ENCODE measurements at regions not wholly inside any gene's neighbourhood (a gene's known extent, or its start where the extent isn't known, plus 50 kb on each side); places are given as distances from the start of the nearest gene placed in this dataset.

DNA sequence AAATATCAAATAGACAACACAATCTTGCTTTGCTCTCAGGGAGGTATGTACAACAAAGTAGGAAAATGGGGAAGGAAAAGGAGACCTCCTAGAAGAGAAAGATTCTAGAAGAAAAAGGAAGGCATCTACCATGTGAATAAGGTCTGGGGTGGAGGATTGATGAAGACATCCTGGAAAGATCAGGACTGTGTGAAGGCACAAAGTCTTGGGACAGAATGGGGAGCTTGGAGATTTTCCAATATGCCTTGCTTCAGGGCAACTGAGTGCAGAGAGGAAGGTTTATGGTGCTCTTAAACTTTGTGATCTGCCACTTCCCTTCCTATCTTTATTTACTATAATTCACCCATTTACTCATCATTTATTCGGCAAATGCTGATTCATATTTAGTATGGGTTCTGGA lies 352.0 kb downstream of the PLPP3 start:
- Histone ChIP-seq H3K4me2 (ENCODE audit: low read length) (no peak overlapping the region), H3K4me3 (ENCODE audit: low read length) (no peak overlapping the region), H3K27me3 (ENCODE audit: control insufficient read depth, insufficient read depth, low read length) (no peaks in the 10 kb centered on the region), H3K4me1 (ENCODE audit: control insufficient read depth, insufficient read depth, low read length) (no peaks in the 10 kb centered on the region), H3K9me3 (replicated peaks; ENCODE audit: low read length) (no peaks in the 10 kb centered on the region), H3K9ac (ENCODE audit: low read depth, low read length) (no peak overlapping the region), H3K36me3 (ENCODE audit: insufficient read depth, low read length) (no peaks in the 10 kb centered on the region)

GRCh38 chr1:56225964-56226815 lies 353.2 kb downstream of the PLPP3 start:
- Histone ChIP-seq H3K36me3 (ENCODE audit: insufficient read depth, low read length) (no peaks in the 10 kb centered on the region), H3K27me3 (ENCODE audit: control insufficient read depth, insufficient read depth, low read length) (no peaks in the 10 kb centered on the region), H3K4me2 (ENCODE audit: low read length) (no peak overlapping the region), H3K4me3 (ENCODE audit: low read length) (no peak overlapping the region), H3K4me1 (ENCODE audit: control insufficient read depth, insufficient read depth, low read length) (no peaks in the 10 kb centered on the region), H3K9ac (ENCODE audit: low read depth, low read length) (no peak overlapping the region), H3K9me3 (replicated peaks; ENCODE audit: low read length) (no peaks in the 10 kb centered on the region)

- H3K4me1 ChIP-seq (ENCODE audit: control insufficient read depth, insufficient read depth, low read length), result no peaks in the 10 kb centered on the region
- no peak overlapping the region for H3K4me2 ChIP-seq (ENCODE audit: low read length)
- H3K27me3 ChIP-seq (ENCODE audit: control insufficient read depth, insufficient read depth, low read length), result no peaks in the 10 kb centered on the region
- H3K36me3 ChIP-seq (ENCODE audit: insufficient read depth, low read length), result no peaks in the 10 kb centered on the region
- no peak overlapping the region for H3K9ac ChIP-seq (ENCODE audit: low read depth, low read length)
- H3K4me3 ChIP-seq (ENCODE audit: low read length), result no peak overlapping the region
- H3K9me3 ChIP-seq (replicated peaks; ENCODE audit: low read length), result no peaks in the 10 kb centered on the region
Observed at GRCh38 chr1:56223968-56224367, 355.4 kb downstream of the PLPP3 start.

DNA sequence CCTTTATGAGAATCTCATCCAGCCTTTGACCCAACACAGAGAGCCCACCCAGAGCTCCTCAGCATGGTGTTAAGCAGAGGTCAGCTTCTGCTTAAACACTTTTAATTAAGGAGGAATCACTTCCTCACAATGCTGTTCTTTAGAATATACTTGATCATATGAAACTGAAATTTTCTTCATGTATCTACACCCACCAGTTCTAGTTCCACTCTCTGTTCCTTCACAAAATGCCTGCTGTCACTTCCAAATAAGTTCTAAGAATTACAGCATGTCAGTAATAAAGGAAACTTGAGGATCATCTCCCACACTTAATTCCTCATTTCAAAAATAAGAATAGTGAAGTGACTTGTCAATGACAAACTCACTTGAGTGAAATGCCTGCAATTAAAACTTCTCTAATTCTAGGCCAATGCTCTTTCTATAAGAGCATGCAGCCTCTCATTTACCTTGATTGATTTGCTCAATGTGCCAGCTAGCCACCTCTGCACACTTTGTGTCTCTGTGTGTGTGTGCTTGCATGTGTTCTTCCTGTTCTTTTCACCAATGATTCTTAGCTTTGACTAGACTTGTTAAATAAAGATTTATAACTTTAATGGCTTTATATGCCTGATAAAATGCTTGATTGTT lies 356.3 kb downstream of the PLPP3 start:
- H3K4me3 ChIP-seq (ENCODE audit: low read length), result no peak overlapping the region
- no peak overlapping the region for H3K4me2 ChIP-seq (ENCODE audit: low read length)
- H3K27me3 ChIP-seq (ENCODE audit: control insufficient read depth, insufficient read depth, low read length), result no peaks in the 10 kb centered on the region
- no peak overlapping the region for H3K9ac ChIP-seq (ENCODE audit: low read depth, low read length)
- no peaks in the 10 kb centered on the region for H3K4me1 ChIP-seq (ENCODE audit: control insufficient read depth, insufficient read depth, low read length)
- no peaks in the 10 kb centered on the region for H3K36me3 ChIP-seq (ENCODE audit: insufficient read depth, low read length)
- no peaks in the 10 kb centered on the region for H3K9me3 ChIP-seq (replicated peaks; ENCODE audit: low read length)

DNA sequence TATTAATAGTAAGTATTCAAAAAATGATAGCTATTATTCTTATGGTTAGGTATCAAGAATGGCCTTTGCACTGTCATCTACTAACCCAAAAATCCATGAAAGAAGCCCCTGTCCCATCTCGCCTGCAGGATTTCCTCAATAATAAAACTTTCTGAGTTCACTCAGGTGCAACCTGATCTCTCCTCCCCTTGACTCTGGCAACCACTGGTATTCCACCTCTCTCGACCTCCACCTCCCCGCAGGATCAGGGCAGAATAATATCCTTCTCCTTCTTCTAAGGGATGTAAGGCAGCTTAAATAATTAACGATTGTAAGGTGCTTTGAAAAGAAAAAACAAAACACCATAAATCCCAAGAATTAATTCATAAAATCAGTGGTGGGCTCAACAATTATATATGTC lies 359.3 kb downstream of the PLPP3 start:
- no peak overlapping the region for H3K9ac ChIP-seq (ENCODE audit: low read depth, low read length)
- H3K4me3 ChIP-seq (ENCODE audit: low read length), result no peak overlapping the region
- no peaks in the 10 kb centered on the region for H3K4me1 ChIP-seq (ENCODE audit: control insufficient read depth, insufficient read depth, low read length)
- H3K9me3 ChIP-seq (replicated peaks; ENCODE audit: low read length), result no peaks in the 10 kb centered on the region
- no peaks in the 10 kb centered on the region for H3K27me3 ChIP-seq (ENCODE audit: control insufficient read depth, insufficient read depth, low read length)
- H3K36me3 ChIP-seq (ENCODE audit: insufficient read depth, low read length), result no peaks in the 10 kb centered on the region
- no peak overlapping the region for H3K4me2 ChIP-seq (ENCODE audit: low read length)

DNA sequence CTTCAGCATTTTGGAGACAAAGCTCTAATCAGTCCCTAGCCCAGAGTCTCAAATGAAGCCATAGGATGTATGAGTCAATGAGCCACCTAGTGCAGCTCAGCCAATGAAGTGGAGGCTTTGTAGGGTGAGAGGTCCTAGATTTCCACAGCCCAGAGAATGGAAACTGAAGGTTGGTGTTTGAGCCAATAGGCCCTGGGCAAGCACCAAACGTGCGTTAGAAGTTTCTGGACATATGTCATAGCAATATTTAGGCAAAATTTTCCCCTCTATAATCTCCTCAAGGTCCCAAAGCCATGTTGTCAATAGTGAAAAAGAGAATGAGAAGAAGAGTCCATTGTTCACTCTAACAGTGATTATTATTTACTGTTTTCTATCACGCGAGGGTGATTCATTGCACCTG lies 361.3 kb downstream of the PLPP3 start:
- Histone ChIP-seq H3K9me3 (replicated peaks; ENCODE audit: low read length) (no peaks in the 10 kb centered on the region), H3K9ac (ENCODE audit: low read depth, low read length) (no peak overlapping the region), H3K4me1 (ENCODE audit: control insufficient read depth, insufficient read depth, low read length) (no peaks in the 10 kb centered on the region), H3K4me2 (ENCODE audit: low read length) (no peak overlapping the region), H3K36me3 (ENCODE audit: insufficient read depth, low read length) (no peaks in the 10 kb centered on the region), H3K27me3 (ENCODE audit: control insufficient read depth, insufficient read depth, low read length) (no peaks in the 10 kb centered on the region), H3K4me3 (ENCODE audit: low read length) (no peak overlapping the region)

DNA sequence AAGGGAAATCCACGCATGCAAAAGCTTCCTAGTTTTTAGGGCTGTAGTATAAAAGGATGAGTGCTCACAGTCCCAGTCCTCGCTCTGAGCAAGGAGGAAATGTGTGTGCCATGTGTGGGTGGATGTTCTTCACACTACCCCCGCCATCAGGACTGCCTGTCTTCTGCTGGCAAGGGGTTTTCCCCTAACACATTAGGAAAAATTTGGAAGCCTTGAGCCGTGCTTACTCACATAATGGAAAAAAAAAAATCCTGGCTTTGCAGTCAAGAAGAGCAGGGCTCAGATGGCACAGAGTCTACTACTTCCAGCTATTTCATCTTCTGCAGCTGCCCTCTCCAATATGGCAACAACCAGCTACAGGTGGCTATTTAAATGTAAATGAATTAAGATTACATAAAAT lies 363.1 kb downstream of the PLPP3 start:
- H3K36me3 ChIP-seq (ENCODE audit: insufficient read depth, low read length), result no peaks in the 10 kb centered on the region
- H3K4me2 ChIP-seq (ENCODE audit: low read length), result no peak overlapping the region
- no peaks in the 10 kb centered on the region for H3K27me3 ChIP-seq (ENCODE audit: control insufficient read depth, insufficient read depth, low read length)
- H3K9ac ChIP-seq (ENCODE audit: low read depth, low read length), result no peak overlapping the region
- no peaks in the 10 kb centered on the region for H3K9me3 ChIP-seq (replicated peaks; ENCODE audit: low read length)
- no peaks in the 10 kb centered on the region for H3K4me1 ChIP-seq (ENCODE audit: control insufficient read depth, insufficient read depth, low read length)
- H3K4me3 ChIP-seq (ENCODE audit: low read length), result no peak overlapping the region

DNA sequence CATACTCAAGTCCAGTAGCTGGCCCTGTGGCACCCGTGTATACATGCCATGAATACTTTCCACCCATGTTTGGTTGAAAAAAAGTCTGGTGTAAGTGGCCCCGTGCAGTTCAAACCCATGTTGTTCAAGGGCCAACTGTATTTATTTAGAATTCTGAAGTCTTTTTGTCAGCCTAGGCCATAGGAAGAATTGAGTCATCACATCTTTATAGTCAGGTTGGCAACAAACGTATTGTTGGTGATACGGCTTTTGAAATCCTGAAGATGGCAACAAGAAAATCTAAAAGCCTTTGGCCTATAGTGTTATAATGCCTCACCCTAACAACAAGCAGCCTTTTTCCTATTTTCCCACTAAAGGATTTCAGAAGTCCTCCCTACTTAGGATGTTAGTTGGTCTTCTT lies 363.6 kb downstream of the PLPP3 start:
- Histone ChIP-seq H3K36me3 (ENCODE audit: insufficient read depth, low read length) (no peaks in the 10 kb centered on the region), H3K4me1 (ENCODE audit: control insufficient read depth, insufficient read depth, low read length) (no peaks in the 10 kb centered on the region), H3K4me2 (ENCODE audit: low read length) (no peak overlapping the region), H3K9me3 (replicated peaks; ENCODE audit: low read length) (no peaks in the 10 kb centered on the region), H3K27me3 (ENCODE audit: control insufficient read depth, insufficient read depth, low read length) (no peaks in the 10 kb centered on the region), H3K4me3 (ENCODE audit: low read length) (no peak overlapping the region), H3K9ac (ENCODE audit: low read depth, low read length) (no peak overlapping the region)

- H3K4me1 ChIP-seq (ENCODE audit: control insufficient read depth, insufficient read depth, low read length), result no peaks in the 10 kb centered on the region
- H3K4me3 ChIP-seq (ENCODE audit: low read length), result no peak overlapping the region
- H3K27me3 ChIP-seq (ENCODE audit: control insufficient read depth, insufficient read depth, low read length), result no peaks in the 10 kb centered on the region
- no peak overlapping the region for H3K9ac ChIP-seq (ENCODE audit: low read depth, low read length)
- no peaks in the 10 kb centered on the region for H3K36me3 ChIP-seq (ENCODE audit: insufficient read depth, low read length)
- no peaks in the 10 kb centered on the region for H3K9me3 ChIP-seq (replicated peaks; ENCODE audit: low read length)
- no peak overlapping the region for H3K4me2 ChIP-seq (ENCODE audit: low read length)
Observed at GRCh38 chr1:56215086-56215485, 364.3 kb downstream of the PLPP3 start.

- Histone ChIP-seq H3K4me1 (ENCODE audit: control insufficient read depth, insufficient read depth, low read length) (no peaks in the 10 kb centered on the region), H3K4me3 (ENCODE audit: low read length) (no peak overlapping the region), H3K9me3 (replicated peaks; ENCODE audit: low read length) (no peaks in the 10 kb centered on the region), H3K27me3 (ENCODE audit: control insufficient read depth, insufficient read depth, low read length) (no peaks in the 10 kb centered on the region), H3K9ac (ENCODE audit: low read depth, low read length) (no peak overlapping the region), H3K4me2 (ENCODE audit: low read length) (no peak overlapping the region), H3K36me3 (ENCODE audit: insufficient read depth, low read length) (no peaks in the 10 kb centered on the region)
Observed at GRCh38 chr1:56213068-56213467, 366.3 kb downstream of the PLPP3 start.

GRCh38 chr1:56212143-56212542 lies 367.2 kb downstream of the PLPP3 start:
- Histone ChIP-seq H3K27me3 (ENCODE audit: control insufficient read depth, insufficient read depth, low read length) (no peaks in the 10 kb centered on the region), H3K4me1 (ENCODE audit: control insufficient read depth, insufficient read depth, low read length) (no peaks in the 10 kb centered on the region), H3K4me3 (ENCODE audit: low read length) (no peak overlapping the region), H3K4me2 (ENCODE audit: low read length) (no peak overlapping the region), H3K9me3 (replicated peaks; ENCODE audit: low read length) (no peaks in the 10 kb centered on the region), H3K9ac (ENCODE audit: low read depth, low read length) (no peak overlapping the region), H3K36me3 (ENCODE audit: insufficient read depth, low read length) (no peaks in the 10 kb centered on the region)

DNA sequence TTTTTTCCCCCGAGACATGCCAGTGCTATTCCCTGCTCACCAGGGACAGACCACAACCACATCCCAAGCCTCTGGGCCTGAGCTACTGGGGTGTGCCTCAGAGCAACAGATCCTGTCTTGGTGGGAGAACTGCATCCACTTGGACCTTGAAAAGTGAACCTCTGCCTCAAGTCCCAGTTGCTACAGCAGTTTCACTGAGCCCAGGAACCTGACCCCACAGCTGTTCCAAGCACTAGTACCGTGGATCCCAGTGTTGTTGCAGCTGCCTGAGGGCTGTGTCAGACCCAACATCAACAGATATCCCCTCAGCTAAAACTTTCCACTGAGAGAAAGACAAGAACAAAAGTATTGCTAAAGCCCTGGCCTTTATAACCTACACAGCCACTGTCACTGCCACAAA lies 373.0 kb downstream of the PLPP3 start:
- H3K4me1 ChIP-seq (ENCODE audit: control insufficient read depth, insufficient read depth, low read length), result no peaks in the 10 kb centered on the region
- H3K9me3 ChIP-seq (replicated peaks; ENCODE audit: low read length), result no peaks in the 10 kb centered on the region
- no peak overlapping the region for H3K4me2 ChIP-seq (ENCODE audit: low read length)
- no peaks in the 10 kb centered on the region for H3K27me3 ChIP-seq (ENCODE audit: control insufficient read depth, insufficient read depth, low read length)
- no peak overlapping the region for H3K9ac ChIP-seq (ENCODE audit: low read depth, low read length)
- H3K36me3 ChIP-seq (ENCODE audit: insufficient read depth, low read length), result no peaks in the 10 kb centered on the region
- H3K4me3 ChIP-seq (ENCODE audit: low read length), result no peak overlapping the region
